Endothelial cell (in vitro differentiated cells): ENCODE measurements at regions not wholly inside any gene's neighbourhood (a gene's known extent, or its start where the extent isn't known, plus 50 kb on each side); places are given as distances from the start of the nearest gene placed in this dataset.

Experiments
- DNase-seq: peaks from one replicate; pipeline ENCODE4 v3.0.0; 2021; ENCODE audit warnings: low spot score
- H3K27ac Mint-ChIP-seq: one replicate; pipeline ENCODE4 v1.8.0; 2021; ENCODE audit warnings: mixed read lengths, inconsistent platforms; ENCODE audit not compliant: unreplicated experiment
- H3K27me3 Mint-ChIP-seq: one replicate; pipeline ENCODE4 v1.8.0; 2021; ENCODE audit warnings: mild to moderate bottlenecking, moderate library complexity, mixed read lengths, inconsistent platforms; ENCODE audit not compliant: unreplicated experiment
- H3K36me3 Mint-ChIP-seq: one replicate; pipeline ENCODE4 v1.8.0; 2021; ENCODE audit warnings: mild to moderate bottlenecking, low read depth, mixed read lengths, inconsistent platforms; ENCODE audit not compliant: unreplicated experiment
- H3K4me1 Mint-ChIP-seq: one replicate; pipeline ENCODE4 v1.8.0; 2021; ENCODE audit warnings: mild to moderate bottlenecking, mixed read lengths, inconsistent platforms; ENCODE audit not compliant: unreplicated experiment
- H3K4me3 Mint-ChIP-seq: one replicate; pipeline ENCODE4 v1.8.0; 2021; ENCODE audit warnings: mild to moderate bottlenecking, mixed read lengths, inconsistent platforms; ENCODE audit not compliant: unreplicated experiment
- H3K9me3 Mint-ChIP-seq: one replicate; pipeline ENCODE4 v1.8.0; 2021; ENCODE audit warnings: mixed read lengths, inconsistent platforms; ENCODE audit not compliant: unreplicated experiment
- CTCF ChIP-seq: fragments of 200-600 bp; sonication (generic); IDR thresholded peaks from one replicate; pipeline ENCODE4 v1.5.0; 2021; ENCODE audit warnings: antibody characterized with exemption; ENCODE audit not compliant: unreplicated experiment

GRCh38 chr2:211161236-211161635, 604.8 kb downstream of the CPS1 start:
- Mint-ChIP-seq H3K4me1 (peaks cover 2% of the 10 kb centered on the region), H3K36me3 (no peaks in the 10 kb centered on the region), H3K27ac (no peak overlapping the region), H3K9me3 (no peaks in the 10 kb centered on the region), H3K4me3 (no peak overlapping the region), H3K27me3 (no peaks in the 10 kb centered on the region)
- TF ChIP-seq CTCF, result no peak
- no peak for DNase-seq

GRCh38 chr2:211162911-211163310, 606.5 kb downstream of the CPS1 start:
- Mint-ChIP-seq H3K4me1 (peaks cover 2% of the 10 kb centered on the region), H3K36me3 (no peaks in the 10 kb centered on the region), H3K4me3 (no peak overlapping the region), H3K27me3 (no peaks in the 10 kb centered on the region), H3K27ac (no peak overlapping the region), H3K9me3 (no peaks in the 10 kb centered on the region)
- TF ChIP-seq CTCF, result no peak
- DNase-seq, result no peak

GRCh38 chr2:211170843-211171242, 614.4 kb downstream of the CPS1 start:
- peaks cover 3% of the 10 kb centered on the region for H3K4me1 Mint-ChIP-seq
- no peaks in the 10 kb centered on the region for H3K36me3 Mint-ChIP-seq
- H3K27ac Mint-ChIP-seq, result no peak overlapping the region
- H3K27me3 Mint-ChIP-seq, result no peaks in the 10 kb centered on the region
- no peak for TF ChIP-seq CTCF
- no peak for DNase-seq
- H3K4me3 Mint-ChIP-seq, result no peak overlapping the region
- no peaks in the 10 kb centered on the region for H3K9me3 Mint-ChIP-seq

- Mint-ChIP-seq H3K27ac (no peak overlapping the region), H3K9me3 (no peaks in the 10 kb centered on the region), H3K36me3 (no peaks in the 10 kb centered on the region), H3K27me3 (no peaks in the 10 kb centered on the region), H3K4me1 (peaks cover 3% of the 10 kb centered on the region), H3K4me3 (no peak overlapping the region)
- TF ChIP-seq CTCF, result no peak
- DNase-seq, result no peak
Observed at GRCh38 chr2:211174021-211174420, 617.6 kb downstream of the CPS1 start.

GRCh38 chr2:211174631-211175030, 618.2 kb downstream of the CPS1 start:
- Mint-ChIP-seq H3K4me3 (no peak overlapping the region), H3K4me1 (peaks cover 1% of the 10 kb centered on the region), H3K27me3 (no peaks in the 10 kb centered on the region), H3K27ac (no peak overlapping the region), H3K36me3 (no peaks in the 10 kb centered on the region), H3K9me3 (no peaks in the 10 kb centered on the region)
- no peak for TF ChIP-seq CTCF
- no peak for DNase-seq
